Mesodermal cell (in vitro differentiated cells): ENCODE measurements at regions not wholly inside any gene's neighbourhood (a gene's known extent, or its start where the extent isn't known, plus 50 kb on each side); places are given as distances from the start of the nearest gene placed in this dataset.
"Not testable (repeated sequence)": the region's sequence is repeated elsewhere in the genome, so short reads cannot be mapped to it uniquely, and the experiment has no call there.

ENCODE experiments used
- H3K27ac ChIP-seq: 2 replicates; pipeline ENCODE4 v1.7.0; 2013; ENCODE audit warnings: mild to moderate bottlenecking, low read depth, low read length, moderate library complexity; ENCODE audit not compliant: severe bottlenecking
- H3K36me3 ChIP-seq: 2 replicates; pipeline ENCODE4 v1.7.1; 2013; ENCODE audit warnings: mild to moderate bottlenecking, low read length, moderate library complexity; ENCODE audit not compliant: control insufficient read depth, insufficient read depth
- H3K4me1 ChIP-seq: one replicate; pipeline ENCODE4 v1.7.1; 2013; ENCODE audit warnings: mild to moderate bottlenecking, low read length; ENCODE audit not compliant: insufficient read depth, control insufficient read depth, poor library complexity, severe bottlenecking
- H3K4me3 ChIP-seq: 2 replicates; pipeline ENCODE4 v1.7.0; 2013; ENCODE audit warnings: low read length, control low read depth, mild to moderate bottlenecking; ENCODE audit not compliant: insufficient read depth, poor library complexity, severe bottlenecking; ENCODE audit errors: extremely low read depth
- H3K9me3 ChIP-seq: 2 replicates; pipeline ENCODE4 v1.7.1; 2013; ENCODE audit warnings: mild to moderate bottlenecking, low read length, moderate library complexity; ENCODE audit not compliant: control insufficient read depth
- WGBS, 2 experiments: methylation state at CpG; one replicate each; pipeline ENCODE4 v1.1.5; 2013; ENCODE audit warnings: missing lambda C conversion rate in 2 of 2; ENCODE audit not compliant: insufficient coverage in 2 of 2; 5-methylcytosine and 5-hydroxymethylcytosine counted together

DNA sequence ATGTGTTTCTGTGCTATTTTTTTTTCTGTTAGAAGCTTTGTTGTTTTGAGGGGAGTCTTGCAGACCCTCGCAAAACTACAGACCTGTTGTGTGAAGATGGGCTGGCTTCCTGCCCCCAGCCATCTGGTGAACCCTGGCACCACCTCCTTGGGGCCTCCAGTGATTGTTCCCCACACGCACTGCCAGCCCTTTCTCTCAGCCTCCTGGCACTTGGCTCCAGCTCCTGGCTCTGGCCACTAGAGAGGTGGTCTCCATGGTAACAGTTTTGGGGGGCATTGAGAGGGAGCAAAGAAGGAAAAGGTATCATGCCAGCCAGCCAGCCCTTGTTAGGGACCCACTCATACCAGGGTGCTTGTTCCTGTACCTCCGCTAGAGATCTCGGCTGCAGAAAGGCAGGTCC lies 176.4 kb upstream of the RPH3A start:
- no peak overlapping the region for H3K4me3 ChIP-seq
- H3K4me1 ChIP-seq, result peaks cover 5% of the 10 kb centered on the region
- H3K27ac ChIP-seq, result no peak overlapping the region
- H3K36me3 ChIP-seq, result no peaks in the 10 kb centered on the region
- H3K9me3 ChIP-seq, result no peaks in the 10 kb centered on the region
- 91 to 97% methylated on average over 2 to 4 of the region's 4 CpGs for WGBS, 2 experiments

DNA sequence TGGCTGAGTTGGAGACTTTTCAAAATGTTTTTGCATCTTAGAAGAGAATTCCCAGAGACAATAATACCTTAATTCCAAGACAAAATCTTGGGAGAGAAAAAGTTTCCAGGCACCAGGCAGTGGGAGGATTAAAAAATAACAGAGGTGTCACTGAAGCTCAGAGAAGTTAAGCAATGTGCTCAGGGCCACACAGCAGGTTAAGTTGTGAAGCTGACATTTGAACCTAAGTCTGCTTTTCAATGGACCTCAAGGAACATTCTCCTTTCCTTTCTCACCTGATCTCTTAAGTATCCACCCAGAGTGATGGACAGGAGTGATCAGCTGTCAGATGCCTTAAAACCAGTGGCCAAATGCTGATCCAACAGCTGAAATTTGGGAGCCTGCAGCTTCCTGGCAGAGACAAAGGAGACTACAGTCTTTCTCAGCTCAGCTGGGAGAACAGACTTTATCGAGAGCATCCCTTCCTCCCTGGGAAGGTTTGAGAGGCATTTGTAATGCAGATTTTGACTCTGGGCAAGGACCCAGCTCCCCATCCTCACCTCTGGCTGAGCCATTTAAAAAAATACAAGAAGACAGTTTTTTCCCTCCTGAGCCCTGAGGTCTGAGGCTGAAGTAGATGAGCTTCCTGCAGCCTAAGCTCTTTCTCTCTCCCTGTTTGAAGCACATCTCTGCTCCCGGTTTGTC lies 174.9 kb upstream of the RPH3A start:
- H3K27ac ChIP-seq, result no peak overlapping the region
- no peak overlapping the region for H3K4me3 ChIP-seq

DNA sequence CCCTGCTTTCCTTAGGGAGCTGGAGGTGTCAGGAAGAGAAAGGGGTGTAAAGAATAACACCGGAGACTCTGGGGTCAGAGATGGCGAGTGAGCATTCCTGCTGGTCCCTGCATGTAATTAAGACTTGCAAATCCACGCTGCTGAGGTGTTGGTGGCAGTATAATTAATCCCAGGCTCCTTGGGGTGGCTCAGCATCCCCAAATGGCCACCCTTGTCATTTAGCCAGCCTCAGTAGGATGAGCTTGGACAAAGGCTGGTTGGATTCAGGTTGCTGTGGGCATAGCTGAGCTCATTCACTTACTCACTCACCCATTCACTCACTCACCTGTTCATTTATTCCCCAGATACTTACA lies 174.4 kb upstream of the RPH3A start:
- 0% methylated on average over 2 to 3 of the region's 3 CpGs for WGBS, 2 experiments
- H3K27ac ChIP-seq, result no peak overlapping the region
- H3K4me1 ChIP-seq, result peaks cover 5% of the 10 kb centered on the region
- no peaks in the 10 kb centered on the region for H3K9me3 ChIP-seq
- no peak overlapping the region for H3K4me3 ChIP-seq
- no peaks in the 10 kb centered on the region for H3K36me3 ChIP-seq

More for the DNA sequence above, 174.9 kb upstream of the RPH3A start:
- Histone ChIP-seq H3K4me1 (peaks cover 5% of the 10 kb centered on the region), H3K36me3 (no peaks in the 10 kb centered on the region), H3K9me3 (no peaks in the 10 kb centered on the region)
- WGBS, 2 experiments, result 0% methylated on average over 1 of the region's 2 CpGs; no CpG with 5 or more reads in 1 of the 2 experiments

DNA sequence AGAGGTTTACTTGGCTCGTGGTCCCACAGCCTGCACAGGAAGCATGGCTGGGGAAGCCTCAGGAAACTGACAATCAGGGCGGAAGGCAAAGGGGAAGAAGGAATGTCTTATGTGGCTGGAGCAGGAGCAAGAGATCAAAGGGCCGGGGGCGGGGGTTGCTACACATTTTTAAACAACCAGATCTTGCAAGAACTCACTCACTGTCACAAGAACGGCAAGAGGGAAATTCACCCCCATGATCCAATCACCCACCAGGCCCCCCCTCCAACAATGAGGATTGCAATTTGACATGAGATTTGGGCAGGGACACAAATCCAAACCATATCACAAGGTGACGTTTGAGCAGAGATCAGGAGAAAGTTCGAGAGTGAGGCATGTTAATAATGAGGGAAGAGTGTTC lies 163.7 kb upstream of the RPH3A start:
- no peak overlapping the region for H3K27ac ChIP-seq
- H3K36me3 ChIP-seq, result no peaks in the 10 kb centered on the region
- WGBS, 2 experiments, result 61 to 78% methylated on average over 2 to 4 of the region's 7 CpGs
- H3K4me3 ChIP-seq, result no peak overlapping the region
- no peaks in the 10 kb centered on the region for H3K4me1 ChIP-seq
- no peaks in the 10 kb centered on the region for H3K9me3 ChIP-seq

DNA sequence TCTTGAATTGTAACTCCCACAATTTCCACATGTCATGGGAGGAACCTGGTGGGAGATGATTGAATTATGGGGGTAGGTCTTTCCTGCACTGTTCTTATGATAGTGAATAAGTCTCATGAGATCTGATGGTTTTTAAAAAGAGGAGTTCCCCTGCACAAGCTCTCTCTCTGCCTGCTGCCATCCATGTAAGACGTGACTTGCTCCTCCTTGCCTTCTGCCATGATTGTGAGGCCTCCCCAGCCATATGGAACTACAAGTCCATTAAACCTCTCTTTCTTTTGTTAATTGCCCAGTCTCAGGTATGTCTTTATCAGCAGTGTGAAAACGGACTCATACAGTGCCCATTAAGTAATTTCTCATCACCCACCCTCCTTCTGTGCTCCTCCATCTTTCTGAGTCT lies 159.6 kb upstream of the RPH3A start:
- 89 to 92% methylated on average over 2 of the region's 2 CpGs for WGBS, 2 experiments
- not testable (repeated sequence) for H3K9me3 ChIP-seq, H3K4me1 ChIP-seq, H3K4me3 ChIP-seq, H3K36me3 ChIP-seq, H3K27ac ChIP-seq

DNA sequence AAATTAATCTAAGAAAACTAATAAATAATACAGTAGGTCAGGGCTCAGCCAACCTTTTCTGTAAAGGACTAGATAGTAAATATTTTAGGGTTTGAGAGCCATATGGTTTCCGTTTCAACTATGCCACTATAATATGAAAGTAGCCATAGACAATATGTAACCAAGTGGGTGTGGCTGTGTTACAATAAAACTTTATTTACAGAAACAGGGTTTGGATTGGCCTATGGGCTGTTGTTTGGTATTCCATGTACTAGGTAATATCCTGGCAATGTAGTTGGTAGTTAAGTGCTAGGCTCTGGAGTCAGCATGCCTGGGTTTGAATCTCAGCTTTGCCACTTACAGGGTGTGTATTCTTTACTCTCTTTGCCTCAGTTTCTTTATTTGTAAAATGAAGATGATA lies 156.5 kb upstream of the RPH3A start:
- Histone ChIP-seq H3K9me3 (no peaks in the 10 kb centered on the region), H3K27ac (no peak overlapping the region), H3K36me3 (no peaks in the 10 kb centered on the region), H3K4me3 (no peak overlapping the region), H3K4me1 (no peaks in the 10 kb centered on the region)
- no CpG with 5 or more reads among the region's 1 CpG for WGBS, 2 experiments

DNA sequence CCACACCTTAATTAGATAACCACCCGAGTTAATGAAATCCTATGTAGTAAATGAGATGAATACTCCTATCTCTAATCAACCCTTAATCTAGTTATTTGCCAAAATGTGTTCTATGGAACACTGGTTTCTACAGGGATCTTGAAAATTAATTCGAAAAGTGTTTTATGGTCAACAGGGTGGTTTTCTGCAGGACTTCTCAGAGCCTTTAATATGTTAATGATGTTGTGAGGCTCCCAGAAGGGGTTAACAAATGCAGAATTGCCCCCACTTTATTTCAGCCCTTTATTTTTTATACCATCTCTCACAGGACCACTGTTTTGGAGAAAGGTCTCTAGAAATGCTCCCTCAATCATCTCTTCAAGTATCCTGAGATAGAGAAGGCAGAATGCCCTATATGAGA lies 153.1 kb upstream of the RPH3A start:
- no peaks in the 10 kb centered on the region for H3K4me1 ChIP-seq
- H3K4me3 ChIP-seq, result no peak overlapping the region
- no peaks in the 10 kb centered on the region for H3K36me3 ChIP-seq
- no peaks in the 10 kb centered on the region for H3K9me3 ChIP-seq
- no CpG with 5 or more reads among the region's 2 CpGs for WGBS, 2 experiments
- no peak overlapping the region for H3K27ac ChIP-seq

DNA sequence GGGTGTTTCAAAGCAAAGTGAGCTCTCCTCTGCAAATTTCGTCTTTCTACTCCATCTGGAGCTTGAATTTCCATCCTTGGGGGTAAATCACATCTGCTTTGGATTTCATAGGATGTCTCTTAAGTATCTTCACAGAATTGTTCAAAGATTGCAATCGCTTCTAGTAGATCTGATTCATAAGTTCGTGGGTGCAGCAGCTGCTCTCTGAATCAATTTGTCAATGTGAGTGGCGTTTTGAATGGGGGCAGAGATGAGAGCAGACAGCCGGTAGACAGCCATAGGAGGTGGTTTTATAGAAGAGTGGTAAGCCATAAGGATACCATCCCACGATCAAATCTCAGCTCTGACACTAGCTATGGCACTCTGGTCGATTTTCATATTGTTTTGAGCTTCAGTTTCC lies 146.0 kb upstream of the RPH3A start:
- H3K4me3 ChIP-seq, result no peak overlapping the region
- no peaks in the 10 kb centered on the region for H3K4me1 ChIP-seq
- WGBS, 2 experiments, result 78 to 93% methylated on average over 4 to 5 of the region's 7 CpGs
- H3K9me3 ChIP-seq, result no peaks in the 10 kb centered on the region
- H3K27ac ChIP-seq, result no peak overlapping the region
- H3K36me3 ChIP-seq, result no peaks in the 10 kb centered on the region

DNA sequence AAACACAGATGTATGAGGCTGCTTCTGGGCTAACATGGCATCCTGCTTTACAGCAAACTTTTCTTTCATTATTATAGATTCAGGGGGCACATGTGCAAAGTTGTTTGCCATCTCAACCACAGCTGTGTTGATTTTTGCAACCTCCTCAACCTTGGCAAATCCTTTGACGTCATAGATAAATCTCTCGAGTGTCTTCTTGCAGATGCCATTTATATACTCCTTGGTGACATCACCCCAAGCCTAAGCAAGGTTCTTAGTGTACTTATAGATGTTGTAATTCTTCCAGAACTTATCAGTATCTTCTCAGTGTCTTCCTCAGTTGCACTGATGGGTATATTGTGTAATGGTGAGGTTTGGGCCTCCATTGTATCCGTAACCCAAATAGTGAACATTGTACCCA lies 135.4 kb upstream of the RPH3A start:
- H3K4me1 ChIP-seq, result no peaks in the 10 kb centered on the region
- no peaks in the 10 kb centered on the region for H3K9me3 ChIP-seq
- H3K4me3 ChIP-seq, result no peak overlapping the region
- no peaks in the 10 kb centered on the region for H3K36me3 ChIP-seq
- no peak overlapping the region for H3K27ac ChIP-seq
- WGBS, 2 experiments, result 50 to 100% methylated on average over 1 to 2 of the region's 3 CpGs

DNA sequence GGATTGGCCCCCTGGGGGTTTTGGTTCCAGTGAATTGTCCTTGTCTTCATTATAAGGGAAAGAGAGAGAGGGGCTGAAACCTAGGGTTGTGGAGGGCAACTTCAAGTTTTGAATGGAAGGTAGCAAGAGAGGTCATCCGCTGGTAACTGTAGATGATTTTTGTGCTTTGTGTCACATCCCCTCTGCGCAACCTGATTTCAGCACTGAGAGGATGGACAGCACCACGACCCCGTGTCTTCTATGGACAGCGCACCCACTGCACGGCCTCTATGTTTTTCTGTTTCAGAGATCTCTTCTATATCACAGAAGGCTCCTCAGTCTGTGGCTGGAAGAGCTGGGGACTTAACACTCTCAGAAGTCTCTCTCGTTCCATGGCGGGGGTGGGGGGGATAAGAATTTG lies 127.0 kb upstream of the RPH3A start:
- Histone ChIP-seq H3K36me3 (no peaks in the 10 kb centered on the region), H3K9me3 (no peaks in the 10 kb centered on the region), H3K4me1 (no peaks in the 10 kb centered on the region), H3K27ac (no peak overlapping the region), H3K4me3 (no peak overlapping the region)
- 42 to 45% methylated on average over 5 to 7 of the region's 8 CpGs for WGBS, 2 experiments

DNA sequence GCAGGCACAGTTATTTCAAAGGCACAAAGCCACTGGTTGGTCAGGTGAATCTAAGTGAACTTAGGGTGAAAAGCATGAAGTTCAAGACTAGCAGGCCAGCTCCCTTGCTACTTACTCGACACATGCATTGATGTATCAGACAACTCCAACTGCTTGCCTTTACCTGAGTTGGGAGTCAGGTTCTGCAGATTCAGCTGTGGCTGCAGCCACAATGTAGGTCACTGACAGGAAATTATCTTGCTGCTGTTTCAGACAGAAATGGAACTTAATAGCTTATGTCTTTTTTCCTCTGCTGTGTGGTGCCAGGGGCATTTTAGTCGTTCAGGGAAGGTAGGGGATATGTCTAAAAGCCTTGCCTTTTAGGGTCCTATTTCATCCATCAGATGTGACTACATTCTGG lies 125.6 kb upstream of the RPH3A start:
- Histone ChIP-seq H3K9me3 (no peaks in the 10 kb centered on the region), H3K36me3 (no peaks in the 10 kb centered on the region), H3K4me3 (no peak overlapping the region), H3K4me1 (no peaks in the 10 kb centered on the region), H3K27ac (no peak overlapping the region)
- WGBS, 2 experiments, result 50 to 83% methylated on average over 1 of the region's 2 CpGs
